ENCODE measurements at regions not wholly inside any gene's neighbourhood (a gene's known extent, or its start where the extent isn't known, plus 50 kb on each side); places are given as distances from the start of the nearest gene placed in this dataset.

DNA sequence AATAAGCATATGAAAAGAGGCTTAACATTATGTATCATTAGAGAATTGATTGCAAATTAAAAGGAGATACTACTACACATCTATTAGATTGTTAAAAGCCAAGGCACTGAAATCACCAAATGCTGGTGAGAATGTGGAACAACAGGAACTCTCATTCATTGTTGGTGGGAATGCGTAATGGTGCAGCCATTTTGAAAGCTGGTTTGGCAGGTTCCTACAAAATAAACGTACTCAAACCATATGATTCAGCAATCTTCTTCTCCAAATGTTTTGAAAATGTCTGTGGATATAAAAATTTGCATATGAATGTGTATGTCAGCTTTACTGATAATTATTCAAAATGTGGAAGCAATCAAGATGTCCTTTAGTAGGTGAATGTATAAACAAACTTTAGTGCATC is 176.4 kb upstream of the PLET1 start:
- TF ChIP-seq, protein P1, sequence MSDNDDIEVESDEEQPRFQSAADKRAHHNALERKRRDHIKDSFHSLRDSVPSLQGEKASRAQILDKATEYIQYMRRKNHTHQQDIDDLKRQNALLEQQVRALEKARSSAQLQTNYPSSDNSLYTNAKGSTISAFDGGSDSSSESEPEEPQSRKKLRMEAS (IDR thresholded peaks at IDR 0.05): no peak
- no peak for TF ChIP-seq YY1 (IDR thresholded peaks at IDR 0.05; ENCODE audit: extremely low read depth, insufficient replicate concordance, low read depth, low read length)

Measured in HCT116 (cell line).